ENCODE measurements at regions not wholly inside any gene's neighbourhood (a gene's known extent, or its start where the extent isn't known, plus 50 kb on each side); places are given as distances from the start of the nearest gene placed in this dataset.

GRCh38 chr10:90420637-90421318, 437.1 kb downstream of the HTR7 start:
- no peak for TF ChIP-seq SIN3A (IDR thresholded peaks at IDR 0.05; ENCODE audit: borderline replicate concordance, insufficient read depth, low read depth, low read length)
- no peak for TF ChIP-seq CTCF (IDR thresholded peaks at IDR 0.05)
- TF ChIP-seq REST (IDR thresholded peaks at IDR 0.05; ENCODE audit: insufficient read depth in 1 of 2, low read depth in 2 of 2, low read length in 1 of 2), result no peak
- TF ChIP-seq POLR2AphosphoS5 (IDR thresholded peaks at IDR 0.05; ENCODE audit: low read depth, low read length), result no peak
- no peak for TF ChIP-seq TCF7L2 (IDR thresholded peaks at IDR 0.05; ENCODE audit: low read depth, low read length)

All from Panc1 (cell line).